ENCODE measurements at regions not wholly inside any gene's neighbourhood (a gene's known extent, or its start where the extent isn't known, plus 50 kb on each side); places are given as distances from the start of the nearest gene placed in this dataset.

GRCh38 chr4:187109636-187110035, 386.0 kb upstream of the FAT1 start:
- no peak for TF ChIP-seq POLR2A (IDR thresholded peaks at IDR 0.05)
- TF ChIP-seq, protein P1, sequence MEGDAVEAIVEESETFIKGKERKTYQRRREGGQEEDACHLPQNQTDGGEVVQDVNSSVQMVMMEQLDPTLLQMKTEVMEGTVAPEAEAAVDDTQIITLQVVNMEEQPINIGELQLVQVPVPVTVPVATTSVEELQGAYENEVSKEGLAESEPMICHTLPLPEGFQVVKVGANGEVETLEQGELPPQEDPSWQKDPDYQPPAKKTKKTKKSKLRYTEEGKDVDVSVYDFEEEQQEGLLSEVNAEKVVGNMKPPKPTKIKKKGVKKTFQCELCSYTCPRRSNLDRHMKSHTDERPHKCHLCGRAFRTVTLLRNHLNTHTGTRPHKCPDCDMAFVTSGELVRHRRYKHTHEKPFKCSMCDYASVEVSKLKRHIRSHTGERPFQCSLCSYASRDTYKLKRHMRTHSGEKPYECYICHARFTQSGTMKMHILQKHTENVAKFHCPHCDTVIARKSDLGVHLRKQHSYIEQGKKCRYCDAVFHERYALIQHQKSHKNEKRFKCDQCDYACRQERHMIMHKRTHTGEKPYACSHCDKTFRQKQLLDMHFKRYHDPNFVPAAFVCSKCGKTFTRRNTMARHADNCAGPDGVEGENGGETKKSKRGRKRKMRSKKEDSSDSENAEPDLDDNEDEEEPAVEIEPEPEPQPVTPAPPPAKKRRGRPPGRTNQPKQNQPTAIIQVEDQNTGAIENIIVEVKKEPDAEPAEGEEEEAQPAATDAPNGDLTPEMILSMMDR (IDR thresholded peaks at IDR 0.05), result no peak
- no peak for TF ChIP-seq POLR2AphosphoS5 (IDR thresholded peaks at IDR 0.05; ENCODE audit: insufficient read depth in 1 of 2, low read depth in 1 of 2)
